GM20431 (cell line): ENCODE measurements at regions not wholly inside any gene's neighbourhood (a gene's known extent, or its start where the extent isn't known, plus 50 kb on each side); places are given as distances from the start of the nearest gene placed in this dataset.

Source experiments
- in situ Hi-C: fragments of 300-500 bp; cut with MseI, MboI; formaldehyde crosslinking; loops from one replicate; pipeline ENCODE4 v1.15.0; 2020; ENCODE audit warnings: low sequenced_read_pairs; ENCODE audit not compliant: unreplicated experiment

- in situ Hi-C loops: no loop called here
Measured at GRCh38 chr1:38287547-38287946, 241.0 kb upstream of the POU3F1 start.

- in situ Hi-C loops: no loop called here
Measured at GRCh38 chr1:38287036-38287435, 240.4 kb upstream of the POU3F1 start.

GRCh38 chr1:38285807-38286530 lies 239.4 kb upstream of the POU3F1 start:
- in situ Hi-C loops: no loop called here

- in situ Hi-C loops: no loop called here
Measured at GRCh38 chr1:38284953-38285352, 238.4 kb upstream of the POU3F1 start.

GRCh38 chr1:38283696-38284470 lies 237.3 kb upstream of the POU3F1 start:
- in situ Hi-C loops: no loop called here

GRCh38 chr1:38279148-38279547 lies 232.6 kb upstream of the POU3F1 start:
- in situ Hi-C loops: no loop called here

GRCh38 chr1:38277646-38278045 lies 231.1 kb upstream of the POU3F1 start:
- in situ Hi-C loops: no loop called here

- in situ Hi-C loops: no loop called here
Measured at GRCh38 chr1:38275960-38276359, 229.4 kb upstream of the POU3F1 start.

GRCh38 chr1:38274974-38275373 lies 228.4 kb upstream of the POU3F1 start:
- in situ Hi-C loops: no loop called here

- in situ Hi-C loops: no loop called here
Measured at GRCh38 chr1:38273196-38273804, 226.7 kb upstream of the POU3F1 start.

- in situ Hi-C loops: no loop called here
Measured at GRCh38 chr1:38272515-38272914, 225.9 kb upstream of the POU3F1 start.

GRCh38 chr1:38270849-38271633 lies 224.4 kb upstream of the POU3F1 start:
- in situ Hi-C loops: no loop called here

GRCh38 chr1:38269923-38270848 lies 223.6 kb upstream of the POU3F1 start:
- in situ Hi-C loops: no loop called here

GRCh38 chr1:38268226-38268625 lies 221.6 kb upstream of the POU3F1 start:
- in situ Hi-C loops: no loop called here

- in situ Hi-C loops: no loop called here
Measured at GRCh38 chr1:38267037-38268036, 220.7 kb upstream of the POU3F1 start.

- in situ Hi-C loops: no loop called here
Measured at GRCh38 chr1:38266197-38266520, 219.6 kb upstream of the POU3F1 start.

GRCh38 chr1:38265293-38266196 lies 219.0 kb upstream of the POU3F1 start:
- in situ Hi-C loops: no loop called here
